ENCODE measurements at regions not wholly inside any gene's neighbourhood (a gene's known extent, or its start where the extent isn't known, plus 50 kb on each side); places are given as distances from the start of the nearest gene placed in this dataset.

GRCh38 chr3:76943058-76943457 is 96.8 kb upstream of the ROBO2 start:
- DNase-seq, result no peak
- no peak overlapping the region for H3K4me3 ChIP-seq (ENCODE audit: low read length)
- no peaks in the 10 kb centered on the region for H3K9me2 ChIP-seq (replicated peaks; ENCODE audit: insufficient read depth, low read length)
- H3F3A ChIP-seq (ENCODE audit: insufficient read depth, low read length), result no peaks in the 10 kb centered on the region
- no peaks in the 10 kb centered on the region for H3K79me2 ChIP-seq (ENCODE audit: low read length)
- no peaks in the 10 kb centered on the region for H3K4me1 ChIP-seq (ENCODE audit: low read length)
- no peaks in the 10 kb centered on the region for H3K9me3 ChIP-seq (replicated peaks; ENCODE audit: insufficient read depth, low read length)
- H3K27ac ChIP-seq (ENCODE audit: low read length), result no peak overlapping the region
- no peak for TF ChIP-seq EZH2 (optimal IDR thresholded peaks at IDR 0.05; ENCODE audit: low read depth, low read length)
- TF ChIP-seq EZH2phosphoT487 (IDR thresholded peaks at IDR 0.05; ENCODE audit: low read length), result no peak
- TF ChIP-seq CTCF (IDR thresholded peaks at IDR 0.05; ENCODE audit: low read length), result no peak
- no peaks in the 10 kb centered on the region for H4K20me1 ChIP-seq (ENCODE audit: insufficient read depth, low read length)
- no peak overlapping the region for H3K9ac ChIP-seq (ENCODE audit: low read length)
- H3K36me3 ChIP-seq (replicated peaks; ENCODE audit: insufficient read depth, low read length), result no peaks in the 10 kb centered on the region
- no peak overlapping the region for H2AFZ ChIP-seq (ENCODE audit: low read length)
- H3K4me2 ChIP-seq (ENCODE audit: low read depth, low read length), result no peak overlapping the region
- H3K27me3 ChIP-seq (replicated peaks; ENCODE audit: insufficient read depth, low read length), result no peaks in the 10 kb centered on the region

GRCh38 chr3:76943671-76944070 is 96.2 kb upstream of the ROBO2 start:
- no peak for DNase-seq
- no peaks in the 10 kb centered on the region for H4K20me1 ChIP-seq (ENCODE audit: insufficient read depth, low read length)
- H3K9me2 ChIP-seq (replicated peaks; ENCODE audit: insufficient read depth, low read length), result no peaks in the 10 kb centered on the region
- H2AFZ ChIP-seq (ENCODE audit: low read length), result no peak overlapping the region
- H3K9ac ChIP-seq (ENCODE audit: low read length), result no peak overlapping the region
- no peaks in the 10 kb centered on the region for H3K27me3 ChIP-seq (replicated peaks; ENCODE audit: insufficient read depth, low read length)
- H3K4me2 ChIP-seq (ENCODE audit: low read depth, low read length), result no peak overlapping the region
- no peaks in the 10 kb centered on the region for H3K79me2 ChIP-seq (ENCODE audit: low read length)
- TF ChIP-seq EZH2phosphoT487 (IDR thresholded peaks at IDR 0.05; ENCODE audit: low read length) (no peak), EZH2 (optimal IDR thresholded peaks at IDR 0.05; ENCODE audit: low read depth, low read length) (no peak), CTCF (IDR thresholded peaks at IDR 0.05; ENCODE audit: low read length) (no peak)
- H3K4me1 ChIP-seq (ENCODE audit: low read length), result no peaks in the 10 kb centered on the region
- H3K27ac ChIP-seq (ENCODE audit: low read length), result no peak overlapping the region
- H3K9me3 ChIP-seq (replicated peaks; ENCODE audit: insufficient read depth, low read length), result no peaks in the 10 kb centered on the region
- H3K4me3 ChIP-seq (ENCODE audit: low read length), result no peak overlapping the region
- H3F3A ChIP-seq (ENCODE audit: insufficient read depth, low read length), result no peaks in the 10 kb centered on the region
- no peaks in the 10 kb centered on the region for H3K36me3 ChIP-seq (replicated peaks; ENCODE audit: insufficient read depth, low read length)

GRCh38 chr3:76949033-76949432 is 90.9 kb upstream of the ROBO2 start:
- H3K9ac ChIP-seq (ENCODE audit: low read length), result no peak overlapping the region
- no peaks in the 10 kb centered on the region for H3K9me2 ChIP-seq (replicated peaks; ENCODE audit: insufficient read depth, low read length)
- TF ChIP-seq EZH2 (optimal IDR thresholded peaks at IDR 0.05; ENCODE audit: low read depth, low read length) (no peak), CTCF (IDR thresholded peaks at IDR 0.05; ENCODE audit: low read length) (no peak), EZH2phosphoT487 (IDR thresholded peaks at IDR 0.05; ENCODE audit: low read length) (no peak)
- DNase-seq, result no peak
- no peak overlapping the region for H2AFZ ChIP-seq (ENCODE audit: low read length)
- no peaks in the 10 kb centered on the region for H3K36me3 ChIP-seq (replicated peaks; ENCODE audit: insufficient read depth, low read length)
- no peaks in the 10 kb centered on the region for H3K9me3 ChIP-seq (replicated peaks; ENCODE audit: insufficient read depth, low read length)
- no peaks in the 10 kb centered on the region for H3F3A ChIP-seq (ENCODE audit: insufficient read depth, low read length)
- no peak overlapping the region for H3K4me2 ChIP-seq (ENCODE audit: low read depth, low read length)
- no peak overlapping the region for H3K4me3 ChIP-seq (ENCODE audit: low read length)
- H3K27me3 ChIP-seq (replicated peaks; ENCODE audit: insufficient read depth, low read length), result no peaks in the 10 kb centered on the region
- H3K79me2 ChIP-seq (ENCODE audit: low read length), result no peaks in the 10 kb centered on the region
- H3K4me1 ChIP-seq (ENCODE audit: low read length), result no peaks in the 10 kb centered on the region
- no peak overlapping the region for H3K27ac ChIP-seq (ENCODE audit: low read length)
- no peaks in the 10 kb centered on the region for H4K20me1 ChIP-seq (ENCODE audit: insufficient read depth, low read length)
